Retinal pigment epithelial cell (primary cell): ENCODE measurements at regions not wholly inside any gene's neighbourhood (a gene's known extent, or its start where the extent isn't known, plus 50 kb on each side); places are given as distances from the start of the nearest gene placed in this dataset.

ENCODE experiments used
- DNase-seq: peaks from one replicate; pipeline ENCODE4 v3.0.0-alpha.2; 2010; ENCODE audit warnings: low read depth
- H3K4me3 ChIP-seq: 2 replicates; pipeline ENCODE4 v1.5.1; 2011; ENCODE audit warnings: mild to moderate bottlenecking, low read length, control low read depth, moderate library complexity
- TF ChIP-seq, protein P1 (sequence below): conservative IDR thresholded peaks from 2 replicates; pipeline ENCODE4 v1.5.1; 2011; ENCODE audit warnings: low read depth, low read length, control low read depth, inconsistent platforms

DNA sequence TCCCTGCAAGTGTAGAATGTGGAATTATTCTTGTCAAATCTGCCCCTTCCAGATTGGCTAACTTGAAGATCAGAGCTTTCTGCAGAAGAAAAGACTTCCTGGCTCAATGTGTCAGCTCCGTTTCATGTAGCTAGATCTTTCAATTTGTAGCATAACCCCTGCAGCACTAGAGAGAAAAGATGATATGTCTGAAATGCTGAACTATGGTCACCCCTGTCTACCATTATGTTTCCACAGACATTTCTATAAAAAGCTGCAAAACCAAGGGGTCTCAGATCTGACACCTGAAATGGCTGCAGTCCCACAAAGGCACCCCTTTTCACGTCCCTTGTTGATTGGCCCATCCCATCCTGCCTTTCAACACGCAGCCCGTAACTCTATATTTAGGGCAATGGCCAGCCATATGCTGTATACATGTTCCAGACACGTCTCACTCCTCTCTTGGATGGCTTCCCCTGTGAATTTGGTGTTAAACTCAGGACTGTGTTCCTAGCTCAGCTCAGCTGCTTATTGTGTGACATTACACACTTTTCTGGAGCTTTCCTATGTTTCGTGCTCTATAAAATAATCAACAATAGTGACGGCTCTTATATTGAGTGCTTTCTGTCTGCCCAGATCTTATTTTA, 648.6 kb upstream of the CELF2 start:
- no peak for DNase-seq
- TF ChIP-seq, protein P1, sequence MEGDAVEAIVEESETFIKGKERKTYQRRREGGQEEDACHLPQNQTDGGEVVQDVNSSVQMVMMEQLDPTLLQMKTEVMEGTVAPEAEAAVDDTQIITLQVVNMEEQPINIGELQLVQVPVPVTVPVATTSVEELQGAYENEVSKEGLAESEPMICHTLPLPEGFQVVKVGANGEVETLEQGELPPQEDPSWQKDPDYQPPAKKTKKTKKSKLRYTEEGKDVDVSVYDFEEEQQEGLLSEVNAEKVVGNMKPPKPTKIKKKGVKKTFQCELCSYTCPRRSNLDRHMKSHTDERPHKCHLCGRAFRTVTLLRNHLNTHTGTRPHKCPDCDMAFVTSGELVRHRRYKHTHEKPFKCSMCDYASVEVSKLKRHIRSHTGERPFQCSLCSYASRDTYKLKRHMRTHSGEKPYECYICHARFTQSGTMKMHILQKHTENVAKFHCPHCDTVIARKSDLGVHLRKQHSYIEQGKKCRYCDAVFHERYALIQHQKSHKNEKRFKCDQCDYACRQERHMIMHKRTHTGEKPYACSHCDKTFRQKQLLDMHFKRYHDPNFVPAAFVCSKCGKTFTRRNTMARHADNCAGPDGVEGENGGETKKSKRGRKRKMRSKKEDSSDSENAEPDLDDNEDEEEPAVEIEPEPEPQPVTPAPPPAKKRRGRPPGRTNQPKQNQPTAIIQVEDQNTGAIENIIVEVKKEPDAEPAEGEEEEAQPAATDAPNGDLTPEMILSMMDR = no peak
- H3K4me3 ChIP-seq = no peak overlapping the region

DNA sequence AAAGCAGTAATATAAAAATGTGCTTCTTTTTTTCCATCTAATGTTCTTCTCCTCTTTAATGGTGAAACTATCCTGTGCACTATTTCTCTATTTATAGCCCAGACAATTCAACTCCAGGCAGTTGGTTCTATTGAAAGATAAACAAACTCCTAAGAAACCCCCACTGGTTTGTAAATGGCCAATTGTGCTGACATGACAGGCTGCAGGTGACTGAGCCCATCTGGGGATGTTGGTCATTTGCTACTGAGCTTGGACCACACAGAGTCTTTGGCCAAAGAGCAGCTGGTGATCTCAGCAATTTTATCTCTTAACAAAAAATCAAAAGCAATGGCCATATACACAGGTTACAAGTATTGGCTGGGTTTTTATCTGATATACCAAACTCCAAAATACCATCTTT, 631.8 kb upstream of the CELF2 start:
- no peak overlapping the region for H3K4me3 ChIP-seq
- DNase-seq = no peak
- TF ChIP-seq, protein P1 = no peak

DNA sequence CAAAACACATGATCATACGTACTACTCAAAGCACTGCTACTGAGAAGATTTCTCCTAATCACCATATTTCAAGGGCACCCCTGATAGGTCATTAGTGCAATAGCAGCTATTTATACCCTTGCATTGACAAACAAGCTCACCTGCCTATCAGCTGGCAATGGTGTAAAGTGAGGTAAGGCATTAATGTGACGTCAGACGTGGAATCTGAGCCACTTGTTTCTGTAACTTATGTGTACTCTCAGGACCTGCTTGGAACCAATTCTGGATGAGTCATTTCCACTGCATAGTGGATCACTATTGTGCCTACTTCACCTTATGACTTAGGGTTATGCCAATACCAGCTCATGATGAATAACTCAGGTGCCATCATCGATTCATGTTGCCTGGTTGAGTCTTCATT, 628.5 kb upstream of the CELF2 start:
- TF ChIP-seq, protein P1 = no peak
- no peak for DNase-seq
- no peak overlapping the region for H3K4me3 ChIP-seq

DNA sequence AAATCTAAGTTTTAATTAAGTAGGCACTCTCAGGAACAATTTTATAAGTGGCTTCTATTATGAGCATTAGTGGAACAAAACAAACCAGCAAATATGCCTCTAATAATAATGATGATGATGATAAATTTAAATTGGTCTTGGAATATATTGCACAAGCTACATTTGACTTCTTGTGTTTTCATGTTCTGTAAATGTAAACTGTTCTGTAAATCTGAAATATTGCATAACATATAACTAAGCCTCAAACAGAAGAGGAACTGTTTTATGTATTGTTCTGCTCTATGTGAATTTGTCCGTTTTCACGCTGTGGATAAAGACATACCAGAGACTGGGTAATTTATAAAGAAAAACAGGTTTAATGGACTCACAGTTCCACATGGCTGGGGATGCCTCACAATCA, 625.2 kb upstream of the CELF2 start:
- no peak overlapping the region for H3K4me3 ChIP-seq
- TF ChIP-seq, protein P1 = no peak
- DNase-seq = no peak

DNA sequence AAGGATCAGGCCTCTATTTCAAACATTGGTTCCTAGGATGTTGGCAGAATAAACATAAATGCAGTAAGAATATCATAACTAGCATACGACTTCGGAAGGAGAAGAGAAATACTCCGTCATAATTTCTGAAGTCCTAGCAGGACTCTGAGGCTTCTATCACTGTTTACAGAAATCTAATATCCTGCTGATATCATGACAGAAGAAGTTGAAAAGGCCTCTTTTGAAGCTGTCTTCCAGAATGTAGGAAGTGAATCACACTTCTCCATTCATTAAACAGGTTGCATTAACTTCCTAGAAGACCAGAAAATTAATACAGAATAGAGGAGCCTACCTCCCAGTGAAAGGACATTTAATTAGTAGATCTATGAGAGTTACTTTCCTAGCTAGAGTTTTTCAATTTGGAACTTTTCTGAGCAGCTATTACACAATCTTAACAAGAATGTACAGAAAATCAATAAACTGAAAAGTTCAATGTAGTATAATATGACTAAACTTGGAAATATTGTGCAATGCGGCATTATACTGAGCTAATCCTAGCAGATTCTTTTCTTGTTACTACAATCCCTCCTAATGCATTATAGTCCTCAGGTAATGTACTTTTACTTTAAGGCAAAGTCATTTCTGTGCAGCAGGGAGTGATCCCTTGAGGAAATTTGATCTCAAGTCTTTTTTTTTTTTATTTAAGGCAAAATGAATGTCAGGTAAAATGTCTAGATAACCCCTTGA, 622.6 kb upstream of the CELF2 start:
- TF ChIP-seq, protein P1 = no peak
- DNase-seq = peak; percentile 38
- H3K4me3 ChIP-seq = no peak overlapping the region

DNA sequence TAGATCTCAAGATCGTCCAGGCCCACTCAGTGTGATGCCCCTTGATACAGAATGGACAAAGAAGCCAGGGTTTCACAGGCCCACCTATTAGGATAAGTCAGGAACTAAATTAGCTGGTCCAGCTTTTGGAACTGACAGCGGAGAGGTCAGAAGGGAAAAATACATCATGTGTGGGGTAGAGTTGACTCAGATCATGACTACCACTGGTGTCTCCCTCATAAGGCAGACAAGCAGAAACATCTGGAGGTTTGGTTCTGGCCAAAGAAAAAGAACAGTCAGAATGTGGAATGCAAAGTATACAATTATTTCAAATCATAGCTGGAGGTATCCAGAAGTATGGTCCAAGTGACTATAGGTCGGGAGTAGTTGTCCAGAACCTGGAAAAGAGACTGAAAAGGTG, 621.1 kb upstream of the CELF2 start:
- H3K4me3 ChIP-seq = no peak overlapping the region
- no peak for DNase-seq
- TF ChIP-seq, protein P1 = no peak

DNA sequence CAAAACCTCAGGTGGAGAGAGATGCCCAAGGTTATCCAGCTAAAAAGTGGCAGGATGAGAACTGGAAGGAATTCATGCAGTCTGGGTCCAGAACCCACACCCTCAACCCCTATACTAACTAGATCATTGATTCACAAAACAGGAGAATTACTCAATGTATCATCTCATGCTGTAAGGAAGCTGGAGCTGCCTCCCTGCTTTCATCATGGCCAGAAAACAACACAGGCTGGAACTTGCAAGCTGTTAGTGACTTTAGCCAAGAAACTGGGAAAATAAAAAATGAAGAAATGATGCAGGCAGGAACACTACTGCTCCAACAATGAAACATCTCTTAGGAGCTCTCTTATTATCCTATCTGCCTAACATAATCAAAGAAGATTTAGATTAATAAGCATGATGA, 619.8 kb upstream of the CELF2 start:
- TF ChIP-seq, protein P1 = no peak
- DNase-seq = no peak
- no peak overlapping the region for H3K4me3 ChIP-seq
